Cardiac septum (tissue), 1 donor: ENCODE measurements at regions not wholly inside any gene's neighbourhood (a gene's known extent, or its start where the extent isn't known, plus 50 kb on each side); places are given as distances from the start of the nearest gene placed in this dataset.
"Not testable (repeated sequence)": the region's sequence is repeated elsewhere in the genome, so short reads cannot be mapped to it uniquely, and the experiment has no call there.

ENCODE experiments used
- DNase-seq: peaks from one replicate; pipeline ENCODE4 v3.0.0-alpha.2; 2020; ENCODE audit warnings: low spot score
- intact Hi-C: fragments of 100-400 bp; cut with DNase I; formaldehyde crosslinking; loops from one replicate; pipeline ENCODE4 v1.14.0; 2022
- donor health status: DM: no; HTN: no; CAD: no.

DNA sequence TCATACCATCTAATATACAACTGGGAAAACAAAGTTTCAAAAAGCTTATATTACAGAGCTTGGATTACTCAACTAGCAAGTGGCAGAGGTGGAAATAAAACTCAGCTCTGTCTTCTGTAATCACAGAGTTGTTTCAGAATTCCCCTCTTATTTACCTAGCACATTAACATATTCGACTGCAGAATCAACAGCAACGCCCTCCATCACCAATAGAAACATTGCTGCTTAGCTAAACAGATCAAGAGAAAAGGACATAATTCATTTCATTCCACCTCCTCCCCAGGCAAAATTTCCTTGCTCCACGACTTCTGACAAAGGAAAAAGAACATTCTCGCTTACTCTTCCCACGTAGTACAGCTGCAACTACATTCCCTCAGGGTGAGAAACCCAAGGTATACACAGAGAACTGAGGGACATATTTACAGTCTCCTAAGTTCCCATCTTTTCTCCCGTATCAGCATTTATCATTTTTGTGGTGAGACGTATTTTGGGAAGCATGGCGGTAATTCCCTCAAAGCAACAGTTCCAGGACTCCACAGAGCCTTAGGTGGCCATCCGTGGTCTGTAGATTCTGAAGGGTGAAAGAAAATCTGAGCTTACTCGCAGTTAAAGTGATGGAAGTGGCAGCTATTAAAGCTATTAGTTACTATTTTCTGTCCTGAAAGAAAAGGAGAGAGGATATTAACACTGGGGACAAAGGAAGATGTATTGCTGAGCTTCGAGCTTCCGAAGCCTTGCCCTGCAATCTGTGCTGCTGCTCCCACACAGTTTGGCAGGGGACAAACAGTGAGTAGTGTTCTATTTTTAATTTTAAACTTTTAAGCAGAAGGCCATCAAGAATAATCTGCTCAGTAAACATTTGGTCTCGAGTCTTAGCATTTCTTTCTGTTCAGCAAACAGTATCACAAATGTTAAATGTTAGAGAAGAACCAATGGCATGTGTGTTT, 1296.2 kb downstream of the CDH8 start:
- DNase-seq: no peak
- intact Hi-C loops: no loop called here

DNA sequence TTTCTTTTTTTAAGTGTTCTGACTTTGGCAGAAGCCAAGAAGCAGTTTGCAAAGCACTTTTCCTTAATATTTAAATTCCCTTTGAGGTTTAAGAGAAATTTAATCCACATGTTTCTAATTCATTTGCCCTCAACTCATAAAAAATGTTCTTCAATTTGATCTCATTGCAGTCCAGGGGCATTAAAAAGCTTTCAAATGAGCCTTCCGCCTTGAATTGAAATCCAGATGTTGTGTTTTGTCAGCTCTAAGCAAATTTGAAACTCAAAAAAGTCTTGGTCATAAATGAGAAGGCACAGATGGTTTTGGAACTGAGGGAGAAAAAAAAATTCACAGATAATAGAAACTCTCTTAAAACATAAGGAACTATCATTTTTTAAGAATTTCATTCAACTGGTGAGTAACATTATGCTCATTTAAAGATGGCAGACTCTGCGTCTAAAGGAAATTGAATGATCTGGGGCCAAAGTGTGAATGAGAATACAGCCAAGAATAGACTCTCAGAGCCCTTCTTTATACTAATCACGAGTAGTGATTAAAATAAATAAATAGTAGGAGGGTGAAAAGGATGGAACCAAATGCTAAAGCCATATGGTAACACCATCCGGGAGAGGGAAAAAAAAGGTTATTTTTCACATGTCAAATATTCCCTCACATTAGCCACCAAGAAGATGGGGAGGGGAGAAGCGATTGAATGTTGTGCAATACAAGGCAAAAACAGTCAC, 1304.7 kb downstream of the CDH8 start:
- intact Hi-C loops: no loop called here
- no peak for DNase-seq

DNA sequence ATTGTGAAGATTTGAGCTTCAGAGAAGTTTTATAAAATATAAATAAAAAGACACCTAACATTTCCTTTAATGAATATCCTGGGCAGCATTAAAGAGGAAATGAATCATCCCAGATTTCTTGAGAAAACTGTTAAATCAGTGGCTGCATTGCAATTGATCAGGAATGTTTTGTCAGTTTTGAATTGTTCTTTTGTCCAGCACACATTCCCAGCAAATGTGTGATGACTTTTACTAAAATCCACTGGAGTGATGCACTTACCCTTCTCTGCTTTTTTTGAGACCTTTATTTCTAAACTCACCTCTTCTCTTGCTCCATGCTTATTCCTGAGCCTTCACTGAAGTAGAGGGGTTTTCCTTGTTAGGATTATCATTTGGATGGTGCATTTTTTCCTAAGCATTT, 1307.2 kb downstream of the CDH8 start:
- no peak for DNase-seq
- intact Hi-C loops: no loop called here

DNA sequence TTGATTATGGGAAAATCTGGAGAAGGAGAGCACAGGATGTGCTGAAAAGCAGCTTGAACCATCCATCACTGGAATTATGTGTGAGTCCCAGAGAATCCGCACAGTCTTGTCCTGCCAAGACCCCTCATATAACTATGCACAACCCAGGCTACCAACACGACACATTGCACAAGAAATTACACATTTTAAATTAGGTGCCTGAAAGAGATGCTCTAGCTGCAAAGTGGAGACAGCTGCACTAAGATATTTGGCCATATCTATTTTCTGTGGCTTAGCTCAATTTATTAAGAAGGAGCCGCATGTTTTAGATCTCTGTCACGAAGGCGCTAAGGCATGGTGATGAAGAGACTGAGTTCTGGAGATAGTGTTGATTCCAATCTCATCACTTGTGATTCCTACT, 1308.4 kb downstream of the CDH8 start:
- DNase-seq: no peak
- intact Hi-C loops: no loop called here

DNA sequence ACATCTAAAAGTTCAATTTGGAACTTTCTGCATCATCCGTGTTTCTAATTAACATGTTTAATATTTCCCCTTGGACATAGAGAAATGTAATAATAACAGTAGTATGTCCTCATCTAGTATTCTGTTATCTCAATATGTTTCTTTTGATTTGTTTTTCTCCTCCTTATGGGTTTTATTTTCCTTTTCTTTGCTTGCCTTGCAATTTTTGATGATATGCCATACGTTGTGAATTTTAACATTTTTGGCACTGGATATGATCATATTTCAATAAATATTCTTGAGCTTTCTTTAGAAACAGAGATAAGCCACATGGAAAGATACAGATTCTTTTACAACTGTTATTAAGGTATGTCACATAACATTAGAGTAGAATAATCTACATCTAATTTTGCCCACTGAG, 1316.2 kb downstream of the CDH8 start:
- intact Hi-C loops: no loop called here

DNA sequence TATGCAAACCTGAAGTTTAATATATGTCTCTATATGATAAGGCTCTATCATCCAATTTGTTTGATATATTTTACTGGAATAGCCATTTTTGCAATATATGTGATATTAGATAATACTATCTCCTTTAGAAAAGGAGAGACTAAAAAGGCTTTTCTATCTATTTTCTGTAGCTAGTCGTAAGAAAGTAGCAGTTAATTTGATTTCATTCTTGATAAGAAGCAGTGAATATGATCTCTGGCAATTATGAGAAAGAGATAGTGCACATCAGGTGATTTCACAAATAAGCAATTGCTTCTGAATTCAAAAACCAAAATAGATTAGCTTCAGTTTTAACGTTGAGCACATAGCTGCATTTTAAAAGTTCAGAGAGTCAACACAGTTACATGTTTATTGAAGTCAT, 1318.4 kb downstream of the CDH8 start:
- intact Hi-C loops: no loop called here
- no peak for DNase-seq

More for the DNA sequence above, 1316.2 kb downstream of the CDH8 start:
- no peak for DNase-seq

DNA sequence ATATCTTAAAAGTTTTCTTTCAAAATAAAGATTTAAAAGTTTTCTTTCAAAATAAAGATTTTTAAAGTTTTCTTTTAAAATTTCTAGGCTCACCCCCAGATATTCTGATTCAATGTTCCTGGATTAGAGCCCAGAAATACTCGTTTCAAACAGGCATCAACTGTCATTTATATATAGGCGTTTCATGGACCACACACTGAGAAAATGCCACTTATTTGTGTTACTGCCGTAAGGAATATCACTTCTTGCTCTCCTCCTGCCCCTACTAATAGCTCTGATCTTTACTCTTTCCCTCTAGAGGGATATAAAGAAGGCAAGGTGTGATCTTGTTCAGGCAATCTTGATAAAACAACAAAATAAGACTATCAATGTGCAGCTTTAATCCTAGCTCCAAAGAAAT, 1324.1 kb downstream of the CDH8 start:
- no peak for DNase-seq
- intact Hi-C loops: no loop called here

DNA sequence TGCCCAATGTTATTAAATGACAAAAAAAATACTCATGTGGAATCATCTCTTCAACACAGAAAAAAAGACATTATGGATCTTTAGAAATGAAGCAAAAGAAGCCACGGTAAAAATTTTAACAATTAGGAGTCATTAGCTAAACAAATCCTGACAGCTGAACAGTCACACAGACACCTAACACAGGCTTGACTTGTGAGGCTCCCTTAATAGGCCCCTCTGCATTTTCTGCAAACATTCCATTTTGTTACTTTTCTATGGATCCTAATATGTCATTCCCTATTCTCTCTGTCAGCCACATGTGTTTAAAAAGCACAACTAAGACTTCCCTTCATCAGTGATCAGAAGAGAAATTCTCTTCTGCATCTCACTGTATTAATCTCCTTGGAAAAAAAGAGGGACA, 1331.5 kb downstream of the CDH8 start:
- no peak for DNase-seq
- intact Hi-C loops: no loop called here

DNA sequence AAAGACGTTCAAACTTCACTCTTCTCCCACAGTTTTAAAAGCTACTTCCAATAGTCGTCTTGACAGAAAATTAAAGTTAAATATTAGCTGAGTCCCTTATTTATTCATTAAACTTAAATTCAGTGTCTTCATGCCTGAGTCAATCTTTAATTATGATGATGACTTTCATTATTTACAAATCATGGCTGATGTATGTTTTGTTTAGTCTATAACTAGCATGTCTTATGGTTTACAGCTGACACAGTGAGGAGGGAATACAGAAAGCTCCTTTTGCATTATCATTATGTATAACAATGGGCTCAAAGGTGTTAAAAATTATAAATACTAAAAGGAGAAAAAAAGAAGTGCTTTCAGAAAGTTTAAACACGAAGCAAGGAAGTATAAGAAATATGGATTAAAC, 1333.1 kb downstream of the CDH8 start:
- intact Hi-C loops: no loop called here
- no peak for DNase-seq

DNA sequence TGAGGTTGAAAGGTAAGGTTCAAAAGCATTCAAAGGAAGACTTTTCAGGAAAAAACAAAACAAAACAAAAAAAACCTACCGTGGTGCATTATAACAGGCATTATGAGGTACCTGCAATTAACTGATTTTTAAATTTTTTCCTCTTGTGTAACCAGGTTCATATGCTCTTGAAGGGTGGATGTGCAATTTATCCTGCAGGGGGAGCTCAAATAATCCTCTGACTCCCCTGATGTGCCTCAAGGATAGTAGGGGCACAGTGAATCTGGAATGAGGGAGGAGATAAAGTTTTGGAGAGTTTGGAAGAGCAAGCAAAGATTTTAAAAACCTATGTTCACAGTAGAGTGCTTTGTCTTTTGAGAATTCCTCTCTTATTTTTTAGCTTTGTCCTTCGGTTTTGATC, 1349.4 kb downstream of the CDH8 start:
- intact Hi-C loops: no loop called here
- DNase-seq: no peak

DNA sequence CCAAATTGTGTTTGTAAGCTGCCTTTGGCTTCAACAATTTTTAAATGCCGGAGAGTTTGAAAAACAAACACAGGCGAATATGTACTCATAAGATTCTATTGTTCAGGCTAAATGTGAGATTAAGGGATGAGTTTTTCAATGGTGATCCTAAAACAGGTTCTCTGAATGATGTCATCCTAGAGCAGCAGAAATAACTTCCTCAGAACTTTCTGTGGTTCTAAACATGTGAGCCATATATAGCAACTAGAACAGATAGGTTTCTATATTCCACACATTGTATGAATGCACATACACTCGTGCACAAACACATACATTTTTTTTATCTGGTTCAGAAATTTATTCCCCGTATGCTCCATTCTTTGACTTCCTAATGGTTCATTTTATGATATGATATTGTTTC, 1352.2 kb downstream of the CDH8 start:
- intact Hi-C loops: no loop called here
- no peak for DNase-seq

DNA sequence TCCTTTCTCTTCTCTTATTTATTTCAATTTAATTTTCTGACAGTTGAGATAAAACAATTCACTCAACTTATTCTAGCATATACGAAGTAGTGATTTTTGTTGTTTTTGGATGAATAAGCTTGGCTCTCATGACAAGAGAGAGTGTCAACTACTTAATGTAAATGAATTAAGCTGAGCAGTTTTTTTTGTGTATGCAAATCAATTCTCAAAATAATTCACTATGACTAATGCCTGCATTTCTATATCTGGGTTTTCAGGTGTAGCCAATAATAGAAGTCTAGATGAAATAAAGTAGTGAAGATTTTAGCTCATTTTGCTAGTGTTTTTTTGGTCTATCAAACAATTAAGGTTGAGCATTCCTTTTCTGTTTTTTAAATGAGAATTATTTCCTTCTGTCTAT, 1354.0 kb downstream of the CDH8 start:
- DNase-seq: no peak
- intact Hi-C loops: no loop called here

DNA sequence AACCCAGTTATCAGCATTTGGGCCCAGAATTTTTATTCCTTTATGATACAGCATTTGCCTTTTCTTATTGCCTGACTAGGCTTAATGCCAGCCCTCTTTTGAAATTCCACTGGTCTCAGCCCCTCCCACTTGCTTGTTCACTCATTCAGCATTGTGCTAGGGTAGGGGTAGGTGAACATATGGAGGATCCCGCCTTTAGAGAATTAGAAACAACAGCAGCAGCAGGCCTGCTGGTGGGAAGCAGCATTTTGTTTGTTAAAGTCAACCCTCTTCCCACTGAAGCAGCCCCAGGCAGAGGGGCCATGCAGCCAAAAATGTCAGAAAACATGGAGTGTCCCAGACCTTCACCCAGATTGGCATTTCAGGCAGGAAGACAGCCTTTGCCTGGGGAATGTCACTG, 1355.2 kb downstream of the CDH8 start:
- DNase-seq: no peak

DNA sequence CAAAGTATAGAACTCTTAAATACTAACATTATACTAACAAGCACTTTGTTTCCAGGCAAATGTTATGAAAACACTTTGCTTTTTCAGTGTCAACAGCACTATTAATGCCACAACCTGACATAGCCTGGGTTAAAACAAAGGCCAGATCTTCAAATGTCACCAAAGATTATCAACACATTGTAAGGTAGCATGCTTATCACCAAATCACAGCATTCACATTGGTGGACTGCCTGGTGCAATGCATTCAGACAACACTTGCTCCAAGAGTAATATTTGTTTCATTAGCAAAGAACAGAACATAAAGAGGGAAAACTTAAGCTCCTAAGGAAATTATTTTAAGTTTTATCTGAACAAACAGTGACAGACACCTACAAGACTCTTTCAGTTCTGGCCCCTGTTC, 1361.2 kb downstream of the CDH8 start:
- intact Hi-C loops: no loop called here
- DNase-seq: no peak

More for the DNA sequence above, 1355.2 kb downstream of the CDH8 start:
- intact Hi-C loops: no loop called here

DNA sequence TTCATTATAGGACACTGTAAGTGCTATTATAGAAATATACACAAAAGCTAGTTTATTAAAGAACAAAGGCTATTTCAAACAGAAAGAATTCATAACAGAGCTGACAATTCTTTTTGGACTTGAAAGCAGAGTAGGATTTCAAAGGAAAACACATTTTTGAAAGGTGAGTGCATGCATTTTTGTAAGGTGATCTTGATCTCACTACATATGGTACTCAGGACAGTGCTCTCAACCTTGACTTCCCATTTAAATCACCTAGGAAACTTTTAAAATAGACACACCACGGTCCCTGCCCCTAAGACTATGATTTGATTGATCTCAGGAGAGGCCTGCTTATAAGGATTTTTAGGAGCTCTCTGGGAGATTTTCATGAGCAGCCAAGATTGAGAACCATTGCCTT, 1362.0 kb downstream of the CDH8 start:
- intact Hi-C loops: no loop called here
- DNase-seq: no peak

DNA sequence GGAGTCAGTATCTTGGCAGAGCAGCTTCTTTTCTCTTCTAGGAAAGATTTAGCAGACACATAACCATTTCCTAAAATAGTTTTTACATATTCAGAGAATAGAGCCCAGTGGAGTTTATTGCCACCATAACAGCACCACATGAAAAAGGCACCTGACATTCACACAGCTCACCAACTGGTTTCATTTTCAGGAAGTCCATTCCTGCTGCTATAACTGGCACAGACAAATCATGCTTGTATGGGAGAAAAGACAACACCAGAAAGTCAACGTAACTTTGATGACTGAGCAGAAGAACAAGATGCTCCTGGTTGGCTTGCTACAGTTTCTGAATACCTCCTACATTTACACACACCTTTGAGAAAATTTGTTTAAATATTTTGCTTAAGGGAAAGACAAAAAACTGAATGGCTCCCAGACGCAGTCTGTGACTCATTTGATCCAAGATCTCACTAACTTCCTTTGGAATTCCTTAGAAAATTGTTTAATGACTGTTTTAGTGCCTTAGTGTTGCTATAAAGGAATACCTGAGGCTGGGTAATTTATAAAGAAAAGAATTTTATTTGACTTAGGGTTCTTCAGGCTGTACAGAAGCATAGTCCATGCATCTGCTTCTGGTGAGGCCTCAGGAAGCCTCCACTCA, 1380.6 kb downstream of the CDH8 start:
- no peak for DNase-seq
- intact Hi-C loops: no loop called here

DNA sequence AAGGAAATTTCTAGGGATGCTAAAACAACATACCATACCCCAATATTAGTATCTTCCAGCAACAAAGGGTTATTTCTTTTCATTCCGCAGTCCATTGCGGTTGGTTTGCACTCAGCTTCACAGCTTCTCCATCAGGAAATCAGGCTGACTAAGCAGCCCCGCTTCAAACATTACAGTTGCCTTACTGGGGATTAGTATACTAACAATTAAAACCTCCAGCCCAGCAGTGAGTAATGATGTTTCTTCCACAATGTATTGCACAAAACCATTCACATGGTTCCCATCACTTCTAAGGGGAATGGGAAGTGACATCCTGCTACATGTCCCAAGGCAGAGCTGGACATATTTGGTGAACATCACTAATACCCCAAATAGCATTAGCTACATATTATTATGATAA, 1384.9 kb downstream of the CDH8 start:
- intact Hi-C loops: no loop called here
- DNase-seq: no peak

DNA sequence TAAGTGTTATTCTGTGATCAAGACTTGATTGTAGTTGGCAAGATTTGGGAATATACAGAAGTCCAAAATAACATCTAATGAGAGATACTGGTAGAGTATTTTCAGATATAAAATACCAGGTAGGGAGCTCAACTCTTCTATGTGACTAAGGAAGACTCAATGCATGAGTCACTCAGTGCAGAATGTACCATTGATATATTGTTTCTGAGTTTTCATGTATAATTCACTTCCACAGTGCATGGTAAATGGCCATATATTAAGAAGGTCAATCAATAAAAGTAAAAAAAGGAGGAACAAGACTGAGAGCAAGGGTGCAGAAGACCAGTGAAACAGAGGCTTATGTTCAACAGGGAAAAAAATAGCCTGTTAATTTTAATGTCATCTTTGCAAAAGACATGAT, 1387.9 kb downstream of the CDH8 start:
- no peak for DNase-seq
- intact Hi-C loops: no loop called here

DNA sequence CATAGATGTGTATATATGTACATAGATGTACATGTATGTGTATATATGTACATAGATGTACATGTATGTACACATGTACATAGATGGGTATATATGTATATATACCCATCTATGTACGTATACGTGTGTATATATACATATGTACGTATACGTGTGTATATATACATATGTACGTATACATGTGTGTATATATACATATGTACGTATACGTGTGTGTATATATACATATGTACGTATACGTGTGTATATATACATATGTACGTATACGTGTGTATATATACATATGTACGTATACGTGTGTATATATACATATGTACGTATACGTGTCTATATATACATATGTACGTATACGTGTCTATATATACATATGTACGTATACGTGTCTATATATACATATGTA, 1388.8 kb downstream of the CDH8 start:
- DNase-seq, intact Hi-C loops: not testable (repeated sequence)

DNA sequence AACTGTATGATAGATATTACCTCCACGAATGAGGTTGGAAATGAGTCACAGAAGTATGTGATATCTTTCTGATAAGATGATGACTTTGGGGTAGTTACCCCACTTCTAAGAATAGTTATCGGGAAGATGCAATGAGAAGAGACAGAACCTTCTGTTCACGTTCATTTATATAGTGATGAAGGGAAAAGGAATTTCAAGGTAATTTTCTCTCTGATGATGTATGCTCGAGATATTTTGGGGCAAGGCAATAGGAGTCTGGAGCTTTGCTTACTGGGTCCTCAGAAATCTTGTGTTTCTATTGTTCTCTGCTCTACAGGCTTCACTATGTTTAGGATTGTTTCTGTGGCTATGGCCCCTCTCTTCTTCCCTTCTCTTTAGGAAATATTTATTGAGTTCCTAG, 1389.6 kb downstream of the CDH8 start:
- intact Hi-C loops: no loop called here

DNA sequence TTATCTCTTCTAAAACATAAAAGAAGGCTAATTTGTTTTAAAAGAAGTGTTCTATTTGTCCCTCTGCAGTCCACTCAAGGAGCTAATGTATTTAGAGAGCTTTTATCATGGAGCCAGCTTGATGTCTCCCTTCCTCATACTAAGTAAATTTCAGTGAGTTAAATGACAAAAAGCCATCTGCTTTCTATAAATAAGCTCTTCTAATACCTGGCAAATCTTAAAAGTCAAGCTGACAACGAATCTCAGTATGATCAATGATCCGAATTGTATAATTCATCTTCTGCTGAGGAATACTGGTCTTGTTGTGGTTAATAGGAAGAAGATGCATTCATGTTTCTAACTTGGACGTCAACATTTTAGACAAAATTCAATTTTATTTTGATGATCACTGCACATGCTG, 1390.7 kb downstream of the CDH8 start:
- no peak for DNase-seq
- intact Hi-C loops: no loop called here

More for the DNA sequence above, 1389.6 kb downstream of the CDH8 start:
- no peak for DNase-seq
